B cell (primary cell): ENCODE measurements at regions not wholly inside any gene's neighbourhood (a gene's known extent, or its start where the extent isn't known, plus 50 kb on each side); places are given as distances from the start of the nearest gene placed in this dataset.

Source experiments
- ATAC-seq: fragments of 200-7000 bp; cut with Tn5 transposase; one replicate; pipeline ENCODE4 v1.10.0; 2021; ENCODE audit warnings: low read depth, mild to moderate bottlenecking, moderate number of reproducible peaks, moderate library complexity
- CTCF ChIA-PET: fragments of 350-600 bp; sonication (Branson Sonifier 250); formaldehyde crosslinking; loops from one replicate; lab custom pipeline; 2021; ENCODE audit warnings: antibody characterized with exemption, inconsistent platforms; lab: Charles Lee
- POLR2A ChIA-PET: fragments of 350-600 bp; sonication (Branson Sonifier 250); formaldehyde crosslinking; loops from one replicate; lab custom pipeline; 2021; ENCODE audit warnings: antibody characterized with exemption; lab: Charles Lee
- DNase-seq: peaks from one replicate; pipeline ENCODE4 v3.0.0; 2013
- H2AFZ ChIP-seq: 2 replicates; pipeline ENCODE4 v1.6.1; 2012; ENCODE audit warnings: mild to moderate bottlenecking, low read depth, low read length; ENCODE audit not compliant: insufficient read depth, poor library complexity, severe bottlenecking
- H3K27ac ChIP-seq, 2 donors: 1 replicate in 1 of 2; 2 replicates in 1 of 2; pipeline ENCODE4 v1.5.1; 2012 to 2013; ENCODE audit warnings: low read length in 2 of 2, mild to moderate bottlenecking in 2 of 2, moderate library complexity in 1 of 2
- H3K27me3 ChIP-seq, 4 experiments: fragments of 200-600 bp in 1 of 4; sonication (generic) in 1 of 4; replicated peaks in 1 of 4; 1 replicate in 2 of 4; 2 replicates in 2 of 4; pipeline versions ENCODE4 v1.6.1 to v1.7.0; 2013 to 2016; ENCODE audit warnings: low read length in 3 of 4, mild to moderate bottlenecking in 2 of 4, mixed read lengths in 1 of 4, moderate library complexity in 1 of 4; ENCODE audit not compliant: insufficient read depth in 4 of 4, control insufficient read depth in 3 of 4; ENCODE audit errors: control extremely low read depth in 1 of 4
- H3K36me3 ChIP-seq, 2 experiments: replicated peaks in 1 of 2; 1 replicate in 1 of 2; 2 replicates in 1 of 2; pipeline versions ENCODE4 v1.6.1 to v1.7.1; 2013; ENCODE audit warnings: low read length in 1 of 2; ENCODE audit not compliant: insufficient read depth in 2 of 2, control insufficient read depth in 1 of 2; ENCODE audit errors: control extremely low read depth in 1 of 2, extremely low read depth in 1 of 2
- H3K4me1 ChIP-seq, 2 donors: fragments of 200-600 bp in 1 of 2; sonication (generic) in 1 of 2; 1 replicate in 1 of 2; 2 replicates in 1 of 2; pipeline versions ENCODE4 v1.5.1 to v1.6.1; 2013 to 2017; ENCODE audit warnings: low read length in 2 of 2; ENCODE audit not compliant: control insufficient read depth in 2 of 2, insufficient read depth in 2 of 2
- H3K4me2 ChIP-seq: replicated peaks from 2 replicates; pipeline ENCODE3; 2012; ENCODE audit warnings: mild to moderate bottlenecking, low read depth, low read length; ENCODE audit not compliant: poor library complexity, severe bottlenecking
- H3K4me3 ChIP-seq, 5 experiments: fragments of 200-600 bp in 1 of 5; sonication (generic) in 1 of 5; 1 replicate in 3 of 5; 2 replicates in 2 of 5; pipeline versions ENCODE4 v1.5.1 to v1.7.0; 2011 to 2016; ENCODE audit warnings: low read length in 4 of 5, mild to moderate bottlenecking in 4 of 5, low read depth in 2 of 5, control low read depth in 1 of 5, moderate library complexity in 1 of 5; ENCODE audit not compliant: insufficient read depth in 1 of 5; ENCODE audit errors: control extremely low read depth in 1 of 5, extremely low read depth in 1 of 5
- H3K79me2 ChIP-seq: fragments of 200-600 bp; sonication (generic); one replicate; pipeline ENCODE4 v1.6.0; 2016; ENCODE audit warnings: low read length; ENCODE audit not compliant: control insufficient read depth, insufficient read depth
- H3K9ac ChIP-seq: fragments of 200-600 bp; sonication (generic); 2 replicates; pipeline ENCODE4 v1.6.1; 2017; ENCODE audit warnings: mild to moderate bottlenecking, low read length, moderate library complexity
- H3K9me3 ChIP-seq, 3 donors: one replicate each; pipeline versions ENCODE4 v1.6.1 to v1.7.1; 2013; ENCODE audit warnings: low read length in 2 of 3; ENCODE audit not compliant: control insufficient read depth in 2 of 3, insufficient read depth in 1 of 3; ENCODE audit errors: control extremely low read depth in 1 of 3
- H4K20me1 ChIP-seq: 2 replicates; pipeline ENCODE4 v1.6.0; 2012; ENCODE audit warnings: mild to moderate bottlenecking, low read length; ENCODE audit not compliant: insufficient read depth, control insufficient read depth, poor library complexity, severe bottlenecking
- H3K27ac Mint-ChIP-seq: one replicate; pipeline ENCODE4 v1.8.0; 2021; ENCODE audit warnings: mixed read lengths
- H3K27me3 Mint-ChIP-seq: one replicate; pipeline ENCODE4 v1.8.0; 2021; ENCODE audit warnings: mixed read lengths
- H3K4me1 Mint-ChIP-seq: one replicate; pipeline ENCODE4 v1.8.0; 2021; ENCODE audit warnings: mixed read lengths
- H3K4me3 Mint-ChIP-seq: one replicate; pipeline ENCODE4 v1.8.0; 2021; ENCODE audit warnings: mixed read lengths
- H3K9me3 Mint-ChIP-seq: one replicate; pipeline ENCODE4 v1.8.0; 2022; ENCODE audit warnings: mixed read lengths; ENCODE audit not compliant: insufficient read depth
- EZH2 ChIP-seq: IDR thresholded peaks from 2 replicates; pipeline ENCODE4 v1.6.1; 2012; ENCODE audit warnings: borderline replicate concordance, low read depth, mild to moderate bottlenecking, moderate library complexity, low read length; ENCODE audit not compliant: insufficient read depth, poor library complexity, severe bottlenecking
- WGBS: methylation state at CpG from one replicate; pipeline ENCODE4 v1.1.5; 2013; ENCODE audit warnings: missing lambda C conversion rate; ENCODE audit not compliant: insufficient coverage; 5-methylcytosine and 5-hydroxymethylcytosine counted together
- intact Hi-C: fragments of 100-400 bp; cut with micrococcal nuclease; formaldehyde crosslinking; loops from one replicate; pipeline ENCODE4 v1.10.0; 2022
- TF ChIP-seq, protein P1 (sequence below): fragments of 200-600 bp; IDR thresholded peaks from one replicate; pipeline ENCODE4 v1.8.0; 2022; ENCODE audit warnings: antibody characterized with exemption, mild to moderate bottlenecking

DNA sequence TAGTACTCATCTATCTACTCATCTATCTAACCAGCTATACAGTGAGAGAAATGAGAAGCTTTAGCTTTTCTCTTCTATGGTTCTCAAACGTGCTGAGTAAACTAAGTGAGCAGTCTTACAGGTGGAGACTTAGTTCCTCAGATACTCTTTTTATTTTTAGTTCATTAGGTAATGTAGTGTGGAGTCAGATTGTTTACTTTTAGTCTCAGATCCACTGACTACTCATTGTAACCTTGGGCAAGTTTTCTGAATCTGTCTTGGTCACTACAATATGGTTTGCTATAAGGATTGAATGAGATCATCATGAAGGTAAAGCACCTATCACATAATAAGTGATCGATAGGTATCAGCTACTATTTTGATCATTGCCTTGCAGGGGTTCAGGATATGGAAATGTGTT lies 160.1 kb downstream of the RAB38 start:
- H3K27ac ChIP-seq: no peak overlapping the region
- H3K27me3 Mint-ChIP-seq: peaks cover 3% of the 10 kb centered on the region
- H3K9me3 Mint-ChIP-seq: no peaks in the 10 kb centered on the region
- WGBS: no CpG with 5 or more reads among the region's 2 CpGs
- CTCF ChIA-PET: interaction anchor here (0.9 to 5.9 kb wide), 8 partner anchors 10 to 544 kb away, joined by 3 to 62 read pairs (median 10); no protein-coding TSS in a partner anchor
- no peak overlapping the region for H3K9ac ChIP-seq
- peaks cover 0 to 3% (median 0%) of the 10 kb centered on the region in 4 experiments for H3K27me3 ChIP-seq
- no peaks in the 10 kb centered on the region for H3K36me3 ChIP-seq
- no peaks in the 10 kb centered on the region for H3K79me2 ChIP-seq
- H4K20me1 ChIP-seq: no peaks in the 10 kb centered on the region
- no peak overlapping the region for H3K4me3 ChIP-seq
- POLR2A ChIA-PET: no interaction called here
- intact Hi-C loops: no loop called here
- H3K4me1 ChIP-seq: no peaks in the 10 kb centered on the region
- no peaks in the 10 kb centered on the region for H3K4me1 Mint-ChIP-seq
- H2AFZ ChIP-seq: no peak overlapping the region
- TF ChIP-seq EZH2: no peak
- TF ChIP-seq, protein P1, sequence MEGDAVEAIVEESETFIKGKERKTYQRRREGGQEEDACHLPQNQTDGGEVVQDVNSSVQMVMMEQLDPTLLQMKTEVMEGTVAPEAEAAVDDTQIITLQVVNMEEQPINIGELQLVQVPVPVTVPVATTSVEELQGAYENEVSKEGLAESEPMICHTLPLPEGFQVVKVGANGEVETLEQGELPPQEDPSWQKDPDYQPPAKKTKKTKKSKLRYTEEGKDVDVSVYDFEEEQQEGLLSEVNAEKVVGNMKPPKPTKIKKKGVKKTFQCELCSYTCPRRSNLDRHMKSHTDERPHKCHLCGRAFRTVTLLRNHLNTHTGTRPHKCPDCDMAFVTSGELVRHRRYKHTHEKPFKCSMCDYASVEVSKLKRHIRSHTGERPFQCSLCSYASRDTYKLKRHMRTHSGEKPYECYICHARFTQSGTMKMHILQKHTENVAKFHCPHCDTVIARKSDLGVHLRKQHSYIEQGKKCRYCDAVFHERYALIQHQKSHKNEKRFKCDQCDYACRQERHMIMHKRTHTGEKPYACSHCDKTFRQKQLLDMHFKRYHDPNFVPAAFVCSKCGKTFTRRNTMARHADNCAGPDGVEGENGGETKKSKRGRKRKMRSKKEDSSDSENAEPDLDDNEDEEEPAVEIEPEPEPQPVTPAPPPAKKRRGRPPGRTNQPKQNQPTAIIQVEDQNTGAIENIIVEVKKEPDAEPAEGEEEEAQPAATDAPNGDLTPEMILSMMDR: no peak
- no peak overlapping the region for H3K27ac Mint-ChIP-seq
- ATAC-seq (no peak), DNase-seq (no peak)
- no peak overlapping the region for H3K4me3 Mint-ChIP-seq
- H3K4me2 ChIP-seq: no peak overlapping the region
- no peaks in the 10 kb centered on the region for H3K9me3 ChIP-seq

DNA sequence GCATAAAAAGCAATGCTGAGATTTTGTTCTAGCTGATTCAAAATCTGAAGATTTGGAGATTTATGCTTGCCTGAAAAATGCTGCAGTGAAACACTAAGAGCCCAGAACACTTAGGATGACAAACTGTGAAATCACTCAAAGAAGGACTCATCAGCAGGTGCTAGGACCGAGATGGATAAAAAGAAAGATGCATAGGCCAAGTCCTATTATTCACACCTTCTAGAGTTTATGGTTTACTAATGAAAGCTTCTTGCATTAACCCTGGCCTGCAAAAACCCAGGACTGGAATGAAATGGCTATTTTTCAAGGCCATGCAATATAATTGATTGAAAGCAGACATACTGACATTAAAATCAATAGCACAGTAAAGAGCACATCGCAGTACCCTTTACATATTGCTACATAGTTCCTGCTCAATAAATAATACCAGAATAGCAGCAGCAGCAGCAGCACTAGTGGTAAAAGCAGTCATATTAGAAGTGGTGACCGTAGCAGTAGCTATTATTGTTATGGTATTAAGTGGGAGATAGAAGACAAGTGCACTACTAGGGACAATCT lies 161.7 kb downstream of the RAB38 start:
- no peaks in the 10 kb centered on the region for H4K20me1 ChIP-seq
- no peaks in the 10 kb centered on the region for H3K27me3 ChIP-seq
- Mint-ChIP-seq H3K4me3 (no peak overlapping the region), H3K27me3 (peaks cover 3% of the 10 kb centered on the region), H3K27ac (no peak overlapping the region), H3K4me1 (no peaks in the 10 kb centered on the region), H3K9me3 (no peaks in the 10 kb centered on the region)
- H3K9ac ChIP-seq: no peak overlapping the region
- intact Hi-C loops: no loop called here
- no CpG with 5 or more reads among the region's 3 CpGs for WGBS
- H3K4me3 ChIP-seq: no peak overlapping the region
- no peak for DNase-seq
- no peaks in the 10 kb centered on the region for H3K9me3 ChIP-seq
- no peaks in the 10 kb centered on the region for H3K4me1 ChIP-seq
- H3K27ac ChIP-seq: no peak overlapping the region
- no peak overlapping the region for H2AFZ ChIP-seq
- POLR2A ChIA-PET: no interaction called here
- H3K4me2 ChIP-seq: no peak overlapping the region
- CTCF ChIA-PET: interaction anchor here (0.7 to 2.7 kb wide), 4 partner anchors 62 to 538 kb away, joined by 3 to 8 read pairs (median 7); no protein-coding TSS in a partner anchor
- no peaks in the 10 kb centered on the region for H3K36me3 ChIP-seq
- no peaks in the 10 kb centered on the region for H3K79me2 ChIP-seq
- no peak for ATAC-seq
- TF ChIP-seq, protein P1: no peak
- TF ChIP-seq EZH2: no peak
